GM12878 (cell line): ENCODE measurements at regions not wholly inside any gene's neighbourhood (a gene's known extent, or its start where the extent isn't known, plus 50 kb on each side); places are given as distances from the start of the nearest gene placed in this dataset.

Experiments
- CEBPZ ChIP-seq: fragments of 150-350 bp; IDR thresholded peaks from 2 replicates; pipeline ENCODE4 v1.6.1; 2016; ENCODE audit warnings: low read depth, low read length
- EP300 ChIP-seq, 2 experiments: fragments of 150-350 bp in 1 of 2; IDR thresholded peaks; 2 replicates each; pipeline ENCODE4 v1.6.1; 2011 to 2012; ENCODE audit warnings: low read depth in 2 of 2, low read length in 2 of 2, borderline replicate concordance in 1 of 2, improper control_type of control experiment in 1 of 2, inconsistent platforms in 1 of 2; ENCODE audit not compliant: control insufficient read depth in 1 of 2
- EZH2 ChIP-seq: IDR thresholded peaks from 2 replicates; pipeline ENCODE4 v1.6.1; 2012; ENCODE audit warnings: low read depth, mild to moderate bottlenecking, control low read depth, inconsistent platforms, low read length, borderline replicate concordance; ENCODE audit not compliant: control insufficient read depth
- IKZF1 ChIP-seq: fragments of 450-650 bp; conservative IDR thresholded peaks from 2 replicates; pipeline ENCODE4 v1.6.1; 2017; ENCODE audit warnings: antibody characterized with exemption, mild to moderate bottlenecking
- TCF12 ChIP-seq: IDR thresholded peaks from 2 replicates; pipeline ENCODE4 v1.6.1; 2011; ENCODE audit warnings: low read depth, mild to moderate bottlenecking, low read length
- USF2 ChIP-seq: IDR thresholded peaks from 2 replicates; pipeline ENCODE4 v1.6.1; 2011; ENCODE audit warnings: low read depth, low read length, improper control_type of control experiment, borderline replicate concordance
- TF ChIP-seq, protein P1 (sequence below), 3 experiments: IDR thresholded peaks in 2 of 3; conservative IDR thresholded peaks in 1 of 3; 2 replicates each; pipeline ENCODE4 v1.5.1; 2011; ENCODE audit warnings: low read depth in 3 of 3, low read length in 3 of 3, mild to moderate bottlenecking in 3 of 3, control low read depth in 2 of 3, moderate library complexity in 2 of 3, inconsistent platforms in 1 of 3, mixed read lengths in 1 of 3; ENCODE audit not compliant: control insufficient read depth in 2 of 3, insufficient read depth in 1 of 3; ENCODE audit errors: extremely low read depth in 1 of 3
- TF ChIP-seq, protein P2 (sequence below): IDR thresholded peaks from 2 replicates; pipeline ENCODE4 v1.6.1; 2011; ENCODE audit warnings: borderline replicate concordance, low read depth, mild to moderate bottlenecking, moderate library complexity, low read length; ENCODE audit not compliant: insufficient read depth, poor library complexity, severe bottlenecking

- no peak for TF ChIP-seq TCF12
- TF ChIP-seq, protein P1, sequence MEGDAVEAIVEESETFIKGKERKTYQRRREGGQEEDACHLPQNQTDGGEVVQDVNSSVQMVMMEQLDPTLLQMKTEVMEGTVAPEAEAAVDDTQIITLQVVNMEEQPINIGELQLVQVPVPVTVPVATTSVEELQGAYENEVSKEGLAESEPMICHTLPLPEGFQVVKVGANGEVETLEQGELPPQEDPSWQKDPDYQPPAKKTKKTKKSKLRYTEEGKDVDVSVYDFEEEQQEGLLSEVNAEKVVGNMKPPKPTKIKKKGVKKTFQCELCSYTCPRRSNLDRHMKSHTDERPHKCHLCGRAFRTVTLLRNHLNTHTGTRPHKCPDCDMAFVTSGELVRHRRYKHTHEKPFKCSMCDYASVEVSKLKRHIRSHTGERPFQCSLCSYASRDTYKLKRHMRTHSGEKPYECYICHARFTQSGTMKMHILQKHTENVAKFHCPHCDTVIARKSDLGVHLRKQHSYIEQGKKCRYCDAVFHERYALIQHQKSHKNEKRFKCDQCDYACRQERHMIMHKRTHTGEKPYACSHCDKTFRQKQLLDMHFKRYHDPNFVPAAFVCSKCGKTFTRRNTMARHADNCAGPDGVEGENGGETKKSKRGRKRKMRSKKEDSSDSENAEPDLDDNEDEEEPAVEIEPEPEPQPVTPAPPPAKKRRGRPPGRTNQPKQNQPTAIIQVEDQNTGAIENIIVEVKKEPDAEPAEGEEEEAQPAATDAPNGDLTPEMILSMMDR (IDR thresholded peaks at IDR 0.05 in 2 of 3, conservative IDR thresholded peaks at IDR 0.05 in 1 of 3; ENCODE audit: control insufficient read depth in 2 of 3, extremely low read depth in 1 of 3, insufficient read depth in 1 of 3, low read depth in 3 of 3, low read length in 3 of 3) = peak; percentile 54 to 61 (median 54); a peak in 5 of 6 replicates
- TF ChIP-seq USF2 = no peak
- TF ChIP-seq, protein P2, sequence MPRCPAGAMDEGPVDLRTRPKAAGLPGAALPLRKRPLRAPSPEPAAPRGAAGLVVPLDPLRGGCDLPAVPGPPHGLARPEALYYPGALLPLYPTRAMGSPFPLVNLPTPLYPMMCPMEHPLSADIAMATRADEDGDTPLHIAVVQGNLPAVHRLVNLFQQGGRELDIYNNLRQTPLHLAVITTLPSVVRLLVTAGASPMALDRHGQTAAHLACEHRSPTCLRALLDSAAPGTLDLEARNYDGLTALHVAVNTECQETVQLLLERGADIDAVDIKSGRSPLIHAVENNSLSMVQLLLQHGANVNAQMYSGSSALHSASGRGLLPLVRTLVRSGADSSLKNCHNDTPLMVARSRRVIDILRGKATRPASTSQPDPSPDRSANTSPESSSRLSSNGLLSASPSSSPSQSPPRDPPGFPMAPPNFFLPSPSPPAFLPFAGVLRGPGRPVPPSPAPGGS = no peak
- no peak for TF ChIP-seq EZH2
- TF ChIP-seq IKZF1 = no peak
- no peak for TF ChIP-seq CEBPZ
- TF ChIP-seq EP300 (IDR thresholded peaks at IDR 0.05; ENCODE audit: borderline replicate concordance in 1 of 2, control insufficient read depth in 1 of 2, low read depth in 2 of 2, low read length in 2 of 2) = no peak
These were observed 339.4 kb downstream of the CMPK2 start for GRCh38 chr2:6526093-6526824.
